Right lobe of liver (tissue), 6 donors: ENCODE measurements at regions not wholly inside any gene's neighbourhood (a gene's known extent, or its start where the extent isn't known, plus 50 kb on each side); places are given as distances from the start of the nearest gene placed in this dataset.

Experiments used
- ATAC-seq, 4 donors: fragments of 200-7000 bp; cut with Tn5 transposase; one replicate each; pipeline ENCODE4 v1.9.1; 2020; ENCODE audit warnings: mild to moderate bottlenecking in 4 of 4, moderate library complexity in 4 of 4
- DNase-seq, 3 donors: peaks; one replicate each; pipeline ENCODE4 v3.0.0-alpha.2; 2020
- H3K27ac ChIP-seq, 3 donors: fragments of 200-600 bp; one replicate each; pipeline ENCODE4 v1.8.0; 2022
- H3K27me3 ChIP-seq, 2 donors: fragments of 200-600 bp; one replicate each; pipeline ENCODE4 v1.8.0; 2022
- H3K36me3 ChIP-seq, 4 donors: fragments of 200-600 bp; sonication (generic) in 1 of 4; one replicate each; pipeline versions ENCODE4 v1.5.1 to v1.8.0; 2017 to 2022; ENCODE audit warnings: control low read depth in 1 of 4
- H3K4me1 ChIP-seq, 4 donors: fragments of 200-600 bp; sonication (generic) in 1 of 4; one replicate each; pipeline versions ENCODE4 v1.5.1 to v1.8.0; 2017 to 2022; ENCODE audit warnings: control low read depth in 1 of 4
- H3K4me3 ChIP-seq, 3 donors: fragments of 200-600 bp; one replicate each; pipeline ENCODE4 v1.8.0; 2022
- H3K9me3 ChIP-seq, 4 donors: fragments of 200-600 bp; sonication (generic) in 1 of 4; one replicate each; pipeline versions ENCODE4 v1.5.1 to v1.8.0; 2017 to 2022; ENCODE audit warnings: control low read depth in 1 of 4
- POLR2A ChIP-seq: fragments of 450-650 bp; IDR thresholded peaks from one replicate; pipeline ENCODE4 v1.6.1; 2017; ENCODE audit warnings: antibody characterized with exemption, mild to moderate bottlenecking
- WGBS: methylation state at CpG from one replicate; pipeline ENCODE4 v1.1.6; 2018; ENCODE audit warnings: low coverage, low lambda C conversion rate; ENCODE audit not compliant: insufficient coverage; ENCODE audit errors: missing lambda C conversion rate; 5-methylcytosine and 5-hydroxymethylcytosine counted together
- intact Hi-C, 2 donors: fragments of 100-400 bp; cut with DNase I; formaldehyde crosslinking; loops; one replicate each; pipeline versions ENCODE4 v1.11.2 to v1.14.1; 2022
- TF ChIP-seq, protein P1 (sequence below), 4 donors: fragments of 200-600 bp in 3 of 4; fragments of 450-650 bp in 1 of 4; IDR thresholded peaks; one replicate each; pipeline versions ENCODE4 v1.5.1 to v1.8.0; 2016 to 2022; ENCODE audit warnings: antibody characterized with exemption in 4 of 4, mild to moderate bottlenecking in 2 of 4
- donor health status: DM: no; HTN: yes; CAD: no.
- donor health status: DM: no; HTN: no; CAD: no.
- donor health status: DM: no; HTN: no; CAD: no.
- donor health status: DM: no; HTN: yes; CAD: no.
- donor health status: DM: no; HTN: yes; CAD: no.

DNA sequence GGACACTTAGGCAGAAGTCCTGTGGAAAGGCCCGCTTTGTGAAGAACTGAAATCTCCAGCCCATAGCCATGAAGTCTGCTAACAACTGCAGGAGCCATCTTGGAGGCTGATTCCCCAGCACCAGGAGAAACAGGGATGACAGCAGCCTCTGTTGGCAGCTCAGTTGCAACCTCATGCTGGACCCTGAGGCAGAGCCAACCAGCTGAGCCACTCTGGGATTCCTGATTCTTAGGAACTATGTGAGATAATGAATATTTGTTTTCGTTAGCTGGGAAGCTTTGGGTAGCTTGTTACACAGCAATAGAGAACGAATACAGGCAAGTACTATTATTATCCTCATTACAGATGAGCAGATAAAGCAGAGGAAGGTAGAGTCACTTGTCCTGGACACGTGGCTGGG is 210.5 kb upstream of the ANKH start:
- no peak for TF ChIP-seq POLR2A
- TF ChIP-seq, protein P1, sequence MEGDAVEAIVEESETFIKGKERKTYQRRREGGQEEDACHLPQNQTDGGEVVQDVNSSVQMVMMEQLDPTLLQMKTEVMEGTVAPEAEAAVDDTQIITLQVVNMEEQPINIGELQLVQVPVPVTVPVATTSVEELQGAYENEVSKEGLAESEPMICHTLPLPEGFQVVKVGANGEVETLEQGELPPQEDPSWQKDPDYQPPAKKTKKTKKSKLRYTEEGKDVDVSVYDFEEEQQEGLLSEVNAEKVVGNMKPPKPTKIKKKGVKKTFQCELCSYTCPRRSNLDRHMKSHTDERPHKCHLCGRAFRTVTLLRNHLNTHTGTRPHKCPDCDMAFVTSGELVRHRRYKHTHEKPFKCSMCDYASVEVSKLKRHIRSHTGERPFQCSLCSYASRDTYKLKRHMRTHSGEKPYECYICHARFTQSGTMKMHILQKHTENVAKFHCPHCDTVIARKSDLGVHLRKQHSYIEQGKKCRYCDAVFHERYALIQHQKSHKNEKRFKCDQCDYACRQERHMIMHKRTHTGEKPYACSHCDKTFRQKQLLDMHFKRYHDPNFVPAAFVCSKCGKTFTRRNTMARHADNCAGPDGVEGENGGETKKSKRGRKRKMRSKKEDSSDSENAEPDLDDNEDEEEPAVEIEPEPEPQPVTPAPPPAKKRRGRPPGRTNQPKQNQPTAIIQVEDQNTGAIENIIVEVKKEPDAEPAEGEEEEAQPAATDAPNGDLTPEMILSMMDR (IDR thresholded peaks at IDR 0.05): no peak
- ATAC-seq (no peak), DNase-seq (no peak)
- Histone ChIP-seq H3K27ac (no peak overlapping the region), H3K4me3 (no peak overlapping the region), H3K27me3 (no peaks in the 10 kb centered on the region), H3K4me1 (no peaks in the 10 kb centered on the region), H3K36me3 (no peaks in the 10 kb centered on the region), H3K9me3 (no peaks in the 10 kb centered on the region)
- WGBS: 57% methylated on average over 4 of the region's 4 CpGs
- intact Hi-C loops: no loop called here

DNA sequence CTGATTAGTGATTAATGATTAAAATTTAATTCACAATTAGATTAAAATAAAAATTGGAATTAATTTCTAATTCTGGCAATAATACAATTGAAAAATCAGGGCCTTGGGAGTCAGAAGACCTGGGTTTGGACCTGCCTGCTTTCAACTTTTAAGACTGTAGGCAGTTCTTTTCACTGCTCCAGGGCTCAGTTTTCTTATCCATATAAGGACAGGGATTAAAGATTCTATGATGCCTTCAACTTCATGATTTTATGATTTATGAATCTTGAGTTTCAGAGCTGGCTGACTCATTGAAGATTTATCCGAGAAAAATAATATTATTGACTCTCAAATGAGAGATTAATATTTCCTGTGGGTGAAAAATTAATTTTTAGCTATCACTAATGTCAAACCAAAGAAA is 208.6 kb upstream of the ANKH start:
- ATAC-seq (no peak), DNase-seq (no peak)
- Histone ChIP-seq H3K4me1 (no peaks in the 10 kb centered on the region), H3K36me3 (no peaks in the 10 kb centered on the region), H3K27me3 (no peaks in the 10 kb centered on the region), H3K27ac (no peak overlapping the region), H3K9me3 (no peaks in the 10 kb centered on the region), H3K4me3 (no peak overlapping the region)
- intact Hi-C loops: no loop called here
- WGBS: 38% methylated on average over 1 of the region's 1 CpG
- TF ChIP-seq, protein P1 (IDR thresholded peaks at IDR 0.05): no peak
- TF ChIP-seq POLR2A: no peak

DNA sequence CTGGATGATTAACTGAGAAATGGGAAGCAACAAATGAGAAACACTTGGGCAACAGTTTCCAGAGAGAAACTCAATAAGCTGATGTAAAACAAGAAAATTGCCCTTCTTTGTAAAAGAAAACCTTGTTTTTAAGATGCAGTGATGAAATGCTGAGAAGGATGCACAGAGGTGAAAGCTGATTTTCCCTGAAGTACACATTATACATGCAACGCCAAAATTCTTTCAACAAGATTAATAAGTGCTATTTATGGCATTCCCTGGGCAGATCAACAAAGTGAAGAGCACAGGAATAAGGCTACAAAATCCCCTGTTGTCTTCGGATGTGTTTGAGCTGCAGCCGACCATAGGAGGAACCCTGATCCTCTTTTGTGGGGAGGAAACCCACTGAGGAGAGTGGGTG is 208.0 kb upstream of the ANKH start:
- H3K4me3 ChIP-seq: no peak overlapping the region
- intact Hi-C loops: no loop called here
- H3K27me3 ChIP-seq: no peaks in the 10 kb centered on the region
- ATAC-seq (no peak), DNase-seq (no peak)
- no peaks in the 10 kb centered on the region for H3K4me1 ChIP-seq
- no peaks in the 10 kb centered on the region for H3K9me3 ChIP-seq
- no peak overlapping the region for H3K27ac ChIP-seq
- 63% methylated on average over 3 of the region's 3 CpGs for WGBS
- H3K36me3 ChIP-seq: no peaks in the 10 kb centered on the region
- TF ChIP-seq, protein P1 (IDR thresholded peaks at IDR 0.05): no peak
- no peak for TF ChIP-seq POLR2A

DNA sequence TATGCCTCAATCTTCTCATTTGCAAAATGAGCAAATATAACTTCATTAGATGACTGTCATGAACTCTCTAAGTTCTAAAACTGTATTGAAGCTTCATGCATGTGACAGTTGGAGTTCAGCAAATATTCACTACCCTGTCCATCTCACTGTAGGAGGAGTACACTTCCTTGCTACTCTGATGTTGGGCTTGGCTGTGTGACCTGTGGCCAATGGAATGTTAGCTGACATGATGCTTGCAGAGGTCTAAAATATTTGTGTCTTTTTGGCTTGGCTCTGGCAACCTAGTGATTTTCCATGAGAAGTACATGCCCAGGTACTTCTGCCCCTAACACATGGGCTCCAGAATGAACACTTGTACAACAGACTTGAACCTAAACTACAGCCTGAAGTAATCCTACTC is 203.1 kb upstream of the ANKH start:
- intact Hi-C loops: no loop called here
- Histone ChIP-seq H3K27me3 (no peaks in the 10 kb centered on the region), H3K4me3 (no peak overlapping the region), H3K27ac (no peak overlapping the region), H3K36me3 (no peaks in the 10 kb centered on the region), H3K9me3 (no peaks in the 10 kb centered on the region), H3K4me1 (no peaks in the 10 kb centered on the region)
- no peak for DNase-seq
- no peak for TF ChIP-seq POLR2A
- TF ChIP-seq, protein P1 (IDR thresholded peaks at IDR 0.05): no peak
- ATAC-seq: no peak

DNA sequence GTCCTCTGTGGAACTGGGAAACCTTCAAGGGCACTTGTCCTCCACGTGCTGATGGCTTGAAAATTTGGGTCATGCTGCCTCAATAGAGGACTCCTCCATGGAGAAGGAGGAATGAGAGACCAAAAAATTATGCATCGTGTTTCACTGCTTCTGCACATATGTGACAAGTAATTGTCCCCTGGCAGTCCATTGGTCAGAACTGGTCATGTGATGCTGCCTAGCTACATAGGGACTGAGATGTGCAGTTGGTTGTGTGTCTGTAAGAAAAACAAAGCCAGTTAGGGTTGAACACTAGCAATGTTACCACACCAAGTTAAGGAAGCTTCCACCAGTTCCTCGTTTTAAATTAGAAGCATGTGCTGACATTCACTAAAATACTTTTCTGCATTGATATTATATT is 201.9 kb upstream of the ANKH start:
- Histone ChIP-seq H3K27ac (no peak overlapping the region), H3K4me3 (no peak overlapping the region), H3K9me3 (no peaks in the 10 kb centered on the region), H3K36me3 (no peaks in the 10 kb centered on the region), H3K4me1 (no peaks in the 10 kb centered on the region), H3K27me3 (no peaks in the 10 kb centered on the region)
- ATAC-seq (no peak), DNase-seq (no peak)
- WGBS: 47% methylated on average over 3 of the region's 3 CpGs
- intact Hi-C loops: no loop called here
- TF ChIP-seq, protein P1 (IDR thresholded peaks at IDR 0.05): no peak
- no peak for TF ChIP-seq POLR2A
